T-helper 22 cell (primary cell): ENCODE measurements at regions not wholly inside any gene's neighbourhood (a gene's known extent, or its start where the extent isn't known, plus 50 kb on each side); places are given as distances from the start of the nearest gene placed in this dataset.

Experiments
- DNase-seq: peaks from one replicate; pipeline ENCODE4 v3.0.0-alpha.2; 2020; ENCODE audit warnings: low read depth

DNA sequence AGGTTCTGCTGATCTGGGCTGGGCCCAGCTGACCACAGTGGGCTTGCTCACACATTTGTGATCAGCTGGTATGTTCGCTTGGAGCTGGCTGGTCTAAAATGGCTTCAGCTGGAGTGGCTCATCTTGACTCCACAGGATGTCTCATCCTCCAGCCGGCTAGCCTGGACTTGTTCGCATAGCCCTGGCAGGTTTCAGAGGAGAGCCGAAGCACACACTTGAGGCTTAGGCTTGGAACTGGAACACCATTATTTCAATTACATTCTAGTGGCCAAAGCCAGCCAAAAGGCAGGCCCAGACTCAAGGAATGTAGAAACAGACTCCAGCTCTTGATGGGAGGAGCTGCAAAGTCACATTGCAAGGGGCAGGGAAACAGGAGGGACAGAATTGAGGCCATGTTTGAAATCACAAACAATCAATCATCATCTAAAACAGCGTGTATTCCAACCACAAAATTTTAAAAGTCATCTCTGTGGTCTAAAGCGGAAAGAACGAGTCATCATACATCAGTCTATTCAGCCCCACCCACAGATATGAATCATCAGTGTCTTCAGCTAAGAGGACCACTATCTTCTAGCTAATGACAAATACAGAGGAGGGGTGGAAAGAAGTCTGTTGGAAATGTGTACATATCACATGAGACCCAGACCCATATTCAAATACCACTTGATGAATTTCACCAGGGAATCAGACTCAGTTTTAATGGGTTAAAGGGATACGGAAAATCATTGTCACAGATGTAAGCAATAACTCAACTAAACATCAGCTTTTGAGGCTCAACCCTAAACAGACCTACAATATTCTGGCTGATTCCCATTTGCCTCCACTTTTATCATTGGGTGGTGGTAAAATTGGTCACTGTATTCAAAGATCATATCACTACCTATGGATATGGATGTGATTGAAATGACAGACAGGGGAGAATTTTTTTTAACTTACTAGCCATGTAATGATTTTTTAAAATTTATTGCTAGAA is 139.0 kb upstream of the MKLN1 start:
- DNase-seq = peak; percentile 58

DNA sequence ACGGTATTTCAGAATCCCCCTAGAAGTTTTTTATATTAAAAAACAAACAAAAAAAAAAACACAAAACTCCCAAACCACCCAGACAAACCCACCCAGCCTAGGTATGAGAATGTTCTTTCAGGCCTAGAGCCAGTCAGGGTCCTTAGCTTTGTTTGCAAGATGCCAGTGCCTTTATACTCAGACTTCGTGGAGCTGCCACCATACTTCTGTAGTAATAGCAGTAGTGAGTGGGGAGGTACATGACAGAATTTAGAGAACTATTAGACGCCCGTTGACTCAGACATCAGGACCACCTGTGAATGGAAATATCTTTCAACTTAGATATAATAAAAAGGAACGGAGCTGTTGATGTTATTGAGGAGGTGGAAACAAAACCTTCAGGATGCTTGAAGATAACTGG is 138.2 kb upstream of the MKLN1 start:
- DNase-seq = peak; percentile 9

DNA sequence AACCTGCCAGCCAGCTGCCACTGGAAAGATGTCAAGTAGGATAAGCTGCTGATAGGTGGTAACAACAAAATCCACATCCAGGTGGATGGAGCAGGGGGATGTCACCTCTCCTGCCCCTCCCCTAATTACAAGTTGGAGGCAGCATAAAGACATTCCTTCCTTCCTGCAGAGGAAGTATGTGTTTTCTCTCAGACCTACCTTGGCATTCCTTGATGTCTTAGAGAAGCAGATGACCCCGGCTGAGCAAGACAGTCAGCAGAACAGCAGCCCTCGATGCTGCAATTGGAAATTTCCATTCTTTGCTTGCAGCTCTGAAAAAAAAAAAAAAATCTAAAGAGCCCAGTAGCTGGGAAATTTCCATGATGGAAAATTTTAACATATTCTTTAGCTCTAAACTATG is 137.5 kb upstream of the MKLN1 start:
- no peak for DNase-seq

DNA sequence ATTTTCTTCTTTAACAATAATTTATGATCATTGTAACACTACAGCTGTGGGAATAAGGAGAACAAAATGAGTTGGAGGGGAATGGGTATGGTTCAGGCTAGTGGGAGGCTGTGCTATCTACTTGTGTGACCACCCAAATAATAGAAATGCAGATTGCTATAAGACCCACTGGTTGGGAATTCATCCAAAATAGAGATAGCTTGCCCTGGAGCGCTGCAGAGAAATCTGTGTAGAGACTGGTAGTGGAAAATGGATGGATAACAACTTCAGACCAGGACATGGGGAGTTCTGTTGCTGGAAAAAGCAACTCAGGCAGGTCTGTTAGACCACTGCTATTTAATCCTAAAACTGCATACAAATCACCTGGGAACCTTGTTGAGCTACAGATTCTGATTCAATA is 137.1 kb upstream of the MKLN1 start:
- DNase-seq = no peak

DNA sequence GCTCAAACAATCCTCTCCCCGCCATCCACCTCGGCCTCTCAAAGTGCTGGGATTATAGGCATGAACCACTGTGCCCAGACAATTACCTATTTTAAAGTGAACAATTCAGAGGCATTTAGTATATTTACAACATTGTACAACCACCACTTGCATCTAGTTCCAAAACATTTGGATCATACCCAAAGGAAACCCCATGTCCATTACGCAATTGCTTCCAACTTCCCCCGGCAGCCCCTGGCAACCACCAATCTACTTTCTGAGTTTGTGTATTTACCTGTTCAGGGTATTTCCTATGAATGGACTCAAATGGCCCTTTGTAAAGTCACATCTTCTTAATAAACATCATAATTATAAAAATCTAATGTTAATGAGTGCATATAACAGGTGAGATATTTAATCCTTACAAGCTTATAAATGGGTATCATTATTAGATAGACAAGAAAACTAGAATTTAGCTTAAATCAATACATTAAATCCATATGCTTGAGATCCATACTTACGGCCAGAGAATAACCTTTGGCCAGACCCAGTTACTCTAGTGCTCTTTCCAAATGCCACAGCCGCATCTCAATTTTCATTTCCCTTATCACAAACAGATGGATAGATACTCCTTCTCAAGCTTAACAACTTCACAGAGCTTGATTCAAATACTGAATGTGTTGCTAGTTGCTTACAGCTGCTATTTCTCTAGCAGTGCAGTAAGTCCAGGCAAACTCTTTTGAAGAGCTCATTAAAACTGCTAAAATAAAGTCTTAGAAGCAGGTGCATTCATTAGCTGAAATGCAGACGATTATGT is 133.4 kb upstream of the MKLN1 start:
- no peak for DNase-seq

- DNase-seq = no peak
Measured at GRCh38 chr7:131196803-131197202, 130.9 kb upstream of the MKLN1 start.

GRCh38 chr7:131197920-131198615 is 129.6 kb upstream of the MKLN1 start:
- no peak for DNase-seq

- no peak for DNase-seq
Measured at GRCh38 chr7:131202451-131202850, 125.2 kb upstream of the MKLN1 start.

DNA sequence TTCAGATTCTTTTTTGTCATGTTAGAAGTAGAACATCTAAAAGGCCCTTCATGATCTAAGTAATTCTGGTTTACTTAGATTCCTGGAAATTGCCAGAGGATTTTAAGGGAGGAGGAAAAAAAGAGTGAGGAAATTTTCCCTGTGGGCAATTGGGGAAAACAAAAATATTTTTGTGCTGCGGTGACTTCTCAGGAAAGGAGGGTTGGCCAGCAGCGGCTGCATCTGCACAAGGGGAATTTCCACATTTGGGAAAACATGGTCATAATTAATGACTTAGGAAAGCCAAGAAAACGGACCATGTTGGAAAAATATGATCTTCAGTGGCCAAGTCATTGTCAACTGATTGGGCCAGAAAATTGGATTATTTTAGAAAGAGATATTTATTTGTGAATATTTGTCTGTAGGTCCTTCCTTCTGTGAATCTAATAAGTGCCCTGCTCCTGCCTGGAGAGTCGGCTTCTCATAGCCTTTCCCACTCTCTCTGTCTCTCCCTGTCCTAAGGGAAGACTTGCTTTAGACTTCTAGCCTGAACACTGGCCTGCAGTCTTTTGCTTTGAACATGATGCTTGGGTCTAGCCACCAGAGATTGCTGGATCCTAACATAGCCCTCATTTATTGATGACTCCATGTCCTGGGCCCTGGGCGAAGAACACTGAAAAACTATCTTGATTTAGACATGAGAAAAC is 124.2 kb upstream of the MKLN1 start:
- DNase-seq = no peak

GRCh38 chr7:131208777-131209176 is 118.9 kb upstream of the MKLN1 start:
- DNase-seq = no peak

DNA sequence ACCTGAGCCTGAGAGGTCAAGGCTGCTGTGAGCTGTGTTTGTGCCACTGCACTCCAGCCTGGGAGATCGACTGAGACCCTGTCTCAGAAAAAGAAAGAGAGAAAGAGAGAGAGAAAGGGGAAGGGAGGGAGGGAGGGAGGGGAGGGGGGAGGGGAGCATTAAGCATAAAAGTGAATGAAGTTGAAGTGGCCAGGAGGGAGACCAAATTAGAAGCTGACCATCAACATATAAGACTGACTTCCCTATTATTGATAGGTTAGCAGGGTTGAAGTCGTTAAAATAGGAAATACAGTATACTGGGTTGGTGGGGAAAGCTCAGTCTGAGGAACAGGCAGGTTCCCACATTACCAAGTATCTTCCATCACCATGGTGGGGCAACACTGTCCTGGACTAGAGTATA is 117.1 kb upstream of the MKLN1 start:
- DNase-seq = no peak

- no peak for DNase-seq
Measured at GRCh38 chr7:131211500-131211899, 116.2 kb upstream of the MKLN1 start.

DNA sequence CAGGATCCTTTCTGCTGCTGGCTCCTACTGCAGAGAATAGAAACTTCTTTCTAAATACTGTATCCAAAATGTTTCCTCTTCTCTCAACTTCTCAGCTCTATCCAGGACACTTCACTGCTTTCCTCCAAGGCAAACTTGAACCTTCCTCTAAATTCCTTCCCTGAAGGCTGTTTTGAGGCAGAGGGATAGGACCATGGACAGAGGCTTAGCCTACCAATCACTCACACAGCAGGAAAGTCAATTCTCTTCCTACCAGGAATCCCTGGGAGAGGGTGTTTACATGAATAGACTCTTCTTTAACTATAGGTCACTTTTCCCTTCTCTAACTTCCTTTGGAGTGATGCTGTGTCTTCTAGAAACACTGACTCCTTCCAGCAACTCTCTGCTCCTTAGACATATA is 115.6 kb upstream of the MKLN1 start:
- no peak for DNase-seq

- DNase-seq = no peak
Measured at GRCh38 chr7:131218727-131219128, 108.9 kb upstream of the MKLN1 start.

DNA sequence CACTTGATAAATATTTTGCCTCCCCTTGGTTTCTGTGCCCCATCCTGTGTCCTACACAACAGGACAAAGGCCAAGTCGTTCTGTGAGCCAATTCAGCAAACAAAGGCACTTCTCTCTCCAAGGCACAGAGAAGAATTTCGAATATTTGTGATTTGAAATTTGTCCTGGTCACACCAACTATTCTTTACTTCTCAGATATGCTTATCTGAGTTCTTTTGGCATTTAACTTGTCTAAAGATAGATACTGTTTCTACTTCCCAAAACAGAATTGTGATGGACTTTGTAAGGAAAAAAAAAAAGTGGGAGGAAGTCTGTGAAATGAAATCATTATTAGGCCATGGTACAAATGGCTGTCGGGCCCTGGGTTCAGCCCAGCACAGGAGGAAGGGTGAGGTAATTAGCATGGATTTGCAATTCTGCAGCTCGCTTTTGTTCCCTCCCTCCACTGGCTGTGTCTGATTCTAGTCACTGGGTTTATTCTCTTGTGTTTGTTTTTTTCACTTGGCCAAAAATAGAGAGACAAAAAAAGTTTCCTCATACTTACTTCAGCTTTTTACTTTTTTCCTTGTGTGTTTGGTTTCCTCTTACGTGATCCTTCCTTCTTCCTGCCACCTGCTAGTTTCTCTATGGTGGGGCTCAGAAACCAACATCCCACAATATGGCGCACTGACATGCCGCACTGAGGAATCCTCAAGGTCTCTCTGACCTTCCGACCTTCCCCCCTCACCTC is 108.2 kb upstream of the MKLN1 start:
- no peak for DNase-seq

DNA sequence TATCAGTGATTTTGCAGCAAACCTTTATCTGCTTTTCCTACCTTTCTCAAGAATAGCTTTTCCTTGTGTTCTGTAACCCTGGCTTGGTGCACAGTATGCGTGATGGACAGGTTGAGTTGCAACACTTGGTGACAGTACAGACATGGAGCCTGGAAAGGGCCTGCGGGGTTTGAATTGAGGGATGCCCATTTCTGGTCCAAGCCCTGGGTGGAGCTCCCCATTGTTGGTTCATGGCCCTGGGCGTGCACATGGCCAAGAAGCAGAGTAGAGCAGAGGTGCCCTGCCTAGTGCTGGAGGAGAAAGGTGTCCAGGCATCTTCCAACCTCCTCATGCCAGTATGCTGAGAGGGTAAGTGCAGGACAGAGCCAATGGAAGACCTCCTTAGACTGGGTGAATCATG is 106.6 kb upstream of the MKLN1 start:
- DNase-seq = no peak

GRCh38 chr7:131222171-131222570 is 105.5 kb upstream of the MKLN1 start:
- DNase-seq = no peak

- no peak for DNase-seq
Measured at GRCh38 chr7:131223151-131223550, 104.5 kb upstream of the MKLN1 start.

DNA sequence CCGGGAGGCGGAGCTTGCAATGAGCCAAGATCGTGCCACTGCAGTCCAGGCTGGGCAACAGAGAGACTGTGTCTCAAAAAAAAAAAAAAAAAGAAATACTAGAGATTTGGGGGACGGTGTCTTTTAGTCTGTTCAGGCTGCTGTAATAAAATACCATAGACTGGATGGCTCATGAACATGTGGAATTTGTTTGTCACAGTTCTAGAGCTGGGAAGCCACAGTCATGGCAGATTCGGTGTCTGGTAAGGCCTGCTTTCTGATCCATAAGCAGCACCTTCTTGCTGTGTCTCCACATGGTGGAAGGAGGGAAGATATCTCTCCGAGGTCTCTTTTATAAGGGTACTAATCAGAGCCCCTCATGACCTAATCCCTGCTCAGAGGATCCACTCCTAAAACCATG is 102.7 kb upstream of the MKLN1 start:
- no peak for DNase-seq

GRCh38 chr7:131225619-131226513 is 101.8 kb upstream of the MKLN1 start:
- DNase-seq = no peak
